ENCODE measurements at regions not wholly inside any gene's neighbourhood (a gene's known extent, or its start where the extent isn't known, plus 50 kb on each side); places are given as distances from the start of the nearest gene placed in this dataset.

DNA sequence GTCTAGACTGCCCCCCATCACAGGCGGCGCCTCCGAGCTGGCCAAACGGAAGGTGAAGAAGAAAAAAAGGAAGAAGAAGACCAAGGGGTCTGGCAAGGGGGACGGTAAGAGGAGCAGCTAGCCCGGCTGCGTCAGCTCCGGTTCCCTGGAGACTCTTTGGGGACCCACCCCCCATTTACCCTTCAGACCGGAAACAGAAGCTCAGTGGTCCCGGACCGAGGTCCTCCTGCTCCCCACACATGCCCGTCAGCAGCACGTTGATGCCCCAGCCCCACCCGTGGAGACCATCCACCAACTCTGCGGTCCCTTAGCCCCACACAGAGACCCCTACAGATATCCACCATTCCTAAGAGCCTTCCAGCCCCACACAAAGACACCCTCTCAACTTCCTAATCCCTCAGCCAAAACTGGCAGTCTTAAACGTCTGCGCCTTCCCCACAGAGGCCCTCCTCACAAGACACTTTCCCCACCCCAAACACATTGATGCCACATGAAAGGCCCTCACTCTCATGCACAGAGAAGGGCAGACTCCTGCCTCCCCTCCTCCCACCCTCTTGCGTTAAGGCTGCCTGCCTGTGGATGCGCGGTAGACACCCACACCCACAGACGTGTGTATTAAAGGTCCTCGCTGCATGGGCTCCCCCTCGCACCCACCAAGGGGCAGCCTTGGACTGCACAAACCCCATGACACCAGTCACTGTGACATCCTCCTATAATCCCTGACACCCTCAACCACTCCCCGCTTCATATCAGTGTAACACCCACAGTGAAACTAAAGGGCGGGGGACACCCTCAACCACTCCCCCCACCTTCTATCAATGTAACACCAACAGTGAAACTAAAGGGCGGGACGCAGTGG, 58.2 kb upstream of the RPH3AL start:
- WGBS, 5 donors: 15 to 30% (median 18%) methylated on average over 24 to 27 of the region's 27 CpGs
- Histone ChIP-seq H3K36me3 (no peaks in the 10 kb centered on the region), H3K27me3 (replicated peaks in 1 of 7) (peaks cover 0 to 12% (median 0%) of the 10 kb centered on the region in 7 donors), H3K4me3 (peak overlapping the region; percentile 69 to 94 (median 86)), H3K9me3 (no peaks in the 10 kb centered on the region), H3K4me1 (peaks cover 19 to 64% (median 46%) of the 10 kb centered on the region in 6 donors), H3K27ac (peak overlapping the region; percentile 58 to 88 (median 78))
- DNase-seq: peak; percentile 80
- TF ChIP-seq POLR2AphosphoS5 (IDR thresholded peaks at IDR 0.05): no peak
- TF ChIP-seq, protein P1, sequence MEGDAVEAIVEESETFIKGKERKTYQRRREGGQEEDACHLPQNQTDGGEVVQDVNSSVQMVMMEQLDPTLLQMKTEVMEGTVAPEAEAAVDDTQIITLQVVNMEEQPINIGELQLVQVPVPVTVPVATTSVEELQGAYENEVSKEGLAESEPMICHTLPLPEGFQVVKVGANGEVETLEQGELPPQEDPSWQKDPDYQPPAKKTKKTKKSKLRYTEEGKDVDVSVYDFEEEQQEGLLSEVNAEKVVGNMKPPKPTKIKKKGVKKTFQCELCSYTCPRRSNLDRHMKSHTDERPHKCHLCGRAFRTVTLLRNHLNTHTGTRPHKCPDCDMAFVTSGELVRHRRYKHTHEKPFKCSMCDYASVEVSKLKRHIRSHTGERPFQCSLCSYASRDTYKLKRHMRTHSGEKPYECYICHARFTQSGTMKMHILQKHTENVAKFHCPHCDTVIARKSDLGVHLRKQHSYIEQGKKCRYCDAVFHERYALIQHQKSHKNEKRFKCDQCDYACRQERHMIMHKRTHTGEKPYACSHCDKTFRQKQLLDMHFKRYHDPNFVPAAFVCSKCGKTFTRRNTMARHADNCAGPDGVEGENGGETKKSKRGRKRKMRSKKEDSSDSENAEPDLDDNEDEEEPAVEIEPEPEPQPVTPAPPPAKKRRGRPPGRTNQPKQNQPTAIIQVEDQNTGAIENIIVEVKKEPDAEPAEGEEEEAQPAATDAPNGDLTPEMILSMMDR (IDR thresholded peaks at IDR 0.05 in 8 of 11, conservative IDR thresholded peaks at IDR 0.05 in 3 of 11): no peak
- no peak for TF ChIP-seq POLR2A (IDR thresholded peaks at IDR 0.05)
- intact Hi-C loops (cut with DNase I; ENCODE audit: low total_unique reads): loop anchor here (5.0 kb wide), 1 partner anchor 292 kb away; no protein-coding TSS in a partner anchor

DNA sequence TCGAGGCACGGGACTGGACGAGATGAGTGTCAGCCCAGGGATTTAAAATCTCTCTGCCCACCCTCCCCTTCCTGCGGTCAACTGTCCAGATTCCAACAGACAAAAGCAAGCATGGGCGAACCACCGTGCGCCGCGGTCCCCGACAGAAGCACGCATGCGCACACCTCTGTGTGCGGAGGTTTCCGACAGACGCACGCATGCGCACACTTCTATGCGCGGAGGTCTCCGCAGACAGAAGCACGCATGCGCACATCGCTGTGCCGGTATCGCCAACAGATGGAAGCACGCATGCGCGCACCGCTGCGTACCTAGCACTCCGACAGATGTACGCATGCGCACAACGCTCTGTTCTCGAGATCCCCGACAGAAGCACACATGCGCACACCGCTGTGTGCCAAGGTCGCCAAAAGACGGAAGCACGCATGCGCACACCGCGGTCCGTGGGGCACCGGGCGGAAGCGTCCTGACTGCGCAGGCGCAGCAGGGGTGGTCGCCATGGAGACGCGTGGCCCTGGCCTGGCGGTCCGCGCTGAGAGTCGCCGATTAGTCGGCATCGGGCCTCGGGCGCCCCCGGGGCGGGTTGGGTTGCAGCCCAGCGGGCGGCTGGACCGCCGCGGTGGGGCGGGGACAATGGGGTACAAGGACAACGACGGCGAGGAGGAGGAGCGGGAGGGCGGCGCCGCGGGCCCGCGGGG, 57.4 kb upstream of the RPH3AL start:
- Histone ChIP-seq H3K27me3 (replicated peaks in 1 of 7) (peaks cover 0 to 8% (median 0%) of the 10 kb centered on the region in 7 donors), H3K4me3 (peak overlapping the region; percentile 69 to 94 (median 86)), H3K27ac (peak overlapping the region; percentile 58 to 88 (median 83)), H3K9me3 (no peaks in the 10 kb centered on the region), H3K4me1 (peaks cover 19 to 59% (median 43%) of the 10 kb centered on the region in 6 donors), H3K36me3 (no peaks in the 10 kb centered on the region)
- 1 to 8% (median 2%) methylated on average over 44 to 80 of the region's 80 CpGs for WGBS, 5 donors
- peak; percentile 91 to 96 (median 94) for TF ChIP-seq POLR2AphosphoS5 (IDR thresholded peaks at IDR 0.05)
- TF ChIP-seq, protein P1 (IDR thresholded peaks at IDR 0.05 in 8 of 11, conservative IDR thresholded peaks at IDR 0.05 in 3 of 11): peak in 3 of 11 experiments; percentile 6 to 31 (median 17)
- no peak for TF ChIP-seq POLR2A (IDR thresholded peaks at IDR 0.05)
- intact Hi-C loops (cut with DNase I; ENCODE audit: low total_unique reads): loop anchor here (5.0 kb wide), 1 partner anchor 292 kb away; no protein-coding TSS in a partner anchor
- peak; percentile 99 for DNase-seq

DNA sequence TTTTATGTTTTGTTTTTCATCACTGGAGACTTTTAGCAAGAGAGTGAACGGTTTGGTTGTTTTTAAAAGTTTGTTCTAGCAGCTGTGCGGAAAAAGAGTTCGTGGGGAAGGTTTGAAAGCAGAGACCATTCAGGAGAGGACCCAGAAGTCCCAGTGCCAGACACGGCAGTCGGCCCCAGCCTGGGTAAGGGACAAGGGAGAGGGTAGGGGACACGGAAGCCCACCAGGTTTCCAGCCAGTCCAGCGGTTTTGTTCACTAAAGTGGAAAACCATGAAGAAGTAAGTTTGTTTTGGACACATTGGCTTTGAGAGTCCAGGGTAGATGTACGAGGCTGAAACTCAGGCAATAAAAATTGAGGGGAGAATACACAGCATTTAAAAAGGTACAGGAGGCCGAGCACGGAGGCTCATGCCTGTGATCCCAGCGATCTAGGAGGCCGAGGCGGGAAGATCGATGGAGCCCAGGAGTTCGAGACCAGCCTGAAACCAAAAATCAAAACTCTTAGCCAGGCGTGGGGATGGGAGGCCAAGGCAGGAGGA, 56.8 kb upstream of the RPH3AL start:
- peaks cover 0 to 3% (median 0%) of the 10 kb centered on the region in 6 donors for H3K36me3 ChIP-seq
- H3K4me1 ChIP-seq: peaks cover 19 to 53% (median 38%) of the 10 kb centered on the region in 6 donors
- WGBS, 5 donors: 68 to 82% (median 74%) methylated on average over 16 of the region's 16 CpGs
- H3K27ac ChIP-seq: peak overlapping the region in 7 of 8 donors; percentile 65 to 88 (median 84)
- H3K9me3 ChIP-seq: no peaks in the 10 kb centered on the region
- peak; percentile 83 for DNase-seq
- peak overlapping the region in 7 of 8 donors; percentile 23 to 94 (median 78) for H3K4me3 ChIP-seq
- intact Hi-C loops (cut with DNase I; ENCODE audit: low total_unique reads): no loop called here
- no peak for TF ChIP-seq POLR2AphosphoS5 (IDR thresholded peaks at IDR 0.05)
- TF ChIP-seq, protein P1 (IDR thresholded peaks at IDR 0.05 in 8 of 11, conservative IDR thresholded peaks at IDR 0.05 in 3 of 11): no peak
- no peak for TF ChIP-seq POLR2A (IDR thresholded peaks at IDR 0.05)
- peaks cover 0 to 4% (median 0%) of the 10 kb centered on the region in 7 donors for H3K27me3 ChIP-seq (replicated peaks in 1 of 7)
